GM13977 (cell line): ENCODE measurements at regions not wholly inside any gene's neighbourhood (a gene's known extent, or its start where the extent isn't known, plus 50 kb on each side); places are given as distances from the start of the nearest gene placed in this dataset.
A peak's percentile ranks its signal among the peaks of the same experiment; 100 is the strongest.
"Not testable (repeated sequence)": the region's sequence is repeated elsewhere in the genome, so short reads cannot be mapped to it uniquely, and the experiment has no call there.

Experiments used
- DNase-seq: peaks from one replicate; pipeline ENCODE4 v3.0.0; 2012; ENCODE audit warnings: low spot score
- in situ Hi-C: fragments of 300-500 bp; cut with MboI; formaldehyde crosslinking; loops from one replicate; pipeline ENCODE4 v1.12.0; 2022; ENCODE audit warnings: low sequenced_read_pairs, low pct_unique_long_range_greater_than_20kb, mixed read lengths, inconsistent platforms; ENCODE audit not compliant: unreplicated experiment
- TF ChIP-seq, protein P1 (sequence below): IDR thresholded peaks from 2 replicates; pipeline ENCODE4 v1.5.1; 2012; ENCODE audit warnings: mild to moderate bottlenecking, control low read depth; ENCODE audit not compliant: insufficient read depth; ENCODE audit errors: extremely low read depth, missing control alignments

DNA sequence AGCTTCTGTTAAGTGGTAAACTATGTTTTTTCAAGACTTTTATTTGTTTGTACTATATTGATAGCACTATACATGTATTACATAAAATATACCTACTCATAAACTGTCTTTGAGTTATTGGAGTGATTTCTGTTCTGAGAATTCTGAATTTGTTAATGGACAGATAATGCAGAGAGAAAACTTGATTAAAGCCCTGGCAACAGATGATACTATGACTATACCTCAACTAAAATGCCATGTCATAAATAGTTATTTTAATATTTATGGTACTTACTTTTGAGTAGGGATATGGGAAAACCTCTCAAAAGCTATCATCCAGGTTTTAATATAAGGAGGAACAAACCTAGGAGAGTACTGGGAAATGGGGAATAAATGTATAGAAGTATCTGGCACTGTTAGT, 947.2 kb upstream of the ARRDC3 start:
- TF ChIP-seq, protein P1, sequence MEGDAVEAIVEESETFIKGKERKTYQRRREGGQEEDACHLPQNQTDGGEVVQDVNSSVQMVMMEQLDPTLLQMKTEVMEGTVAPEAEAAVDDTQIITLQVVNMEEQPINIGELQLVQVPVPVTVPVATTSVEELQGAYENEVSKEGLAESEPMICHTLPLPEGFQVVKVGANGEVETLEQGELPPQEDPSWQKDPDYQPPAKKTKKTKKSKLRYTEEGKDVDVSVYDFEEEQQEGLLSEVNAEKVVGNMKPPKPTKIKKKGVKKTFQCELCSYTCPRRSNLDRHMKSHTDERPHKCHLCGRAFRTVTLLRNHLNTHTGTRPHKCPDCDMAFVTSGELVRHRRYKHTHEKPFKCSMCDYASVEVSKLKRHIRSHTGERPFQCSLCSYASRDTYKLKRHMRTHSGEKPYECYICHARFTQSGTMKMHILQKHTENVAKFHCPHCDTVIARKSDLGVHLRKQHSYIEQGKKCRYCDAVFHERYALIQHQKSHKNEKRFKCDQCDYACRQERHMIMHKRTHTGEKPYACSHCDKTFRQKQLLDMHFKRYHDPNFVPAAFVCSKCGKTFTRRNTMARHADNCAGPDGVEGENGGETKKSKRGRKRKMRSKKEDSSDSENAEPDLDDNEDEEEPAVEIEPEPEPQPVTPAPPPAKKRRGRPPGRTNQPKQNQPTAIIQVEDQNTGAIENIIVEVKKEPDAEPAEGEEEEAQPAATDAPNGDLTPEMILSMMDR: no peak
- in situ Hi-C loops: no loop called here
- no peak for DNase-seq

DNA sequence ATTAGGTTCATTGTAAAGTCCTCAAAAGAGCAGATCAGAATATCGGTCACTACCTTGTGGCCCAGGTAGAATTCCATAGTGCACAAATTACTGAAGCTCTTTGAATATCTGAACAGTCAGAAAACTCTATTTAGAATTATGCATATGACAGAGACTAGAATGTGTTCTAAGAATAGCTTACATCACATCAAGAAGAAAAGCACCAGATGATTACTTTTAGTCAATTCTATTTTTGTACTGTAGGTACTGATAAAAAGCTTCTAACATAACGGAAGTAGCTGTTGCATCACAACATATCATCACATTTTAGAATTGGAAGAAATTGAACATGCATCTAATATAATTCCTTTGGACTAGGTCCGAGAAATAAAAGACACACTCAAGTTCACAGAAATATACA, 946.6 kb upstream of the ARRDC3 start:
- in situ Hi-C loops: no loop called here
- TF ChIP-seq, protein P1: no peak
- DNase-seq: no peak

DNA sequence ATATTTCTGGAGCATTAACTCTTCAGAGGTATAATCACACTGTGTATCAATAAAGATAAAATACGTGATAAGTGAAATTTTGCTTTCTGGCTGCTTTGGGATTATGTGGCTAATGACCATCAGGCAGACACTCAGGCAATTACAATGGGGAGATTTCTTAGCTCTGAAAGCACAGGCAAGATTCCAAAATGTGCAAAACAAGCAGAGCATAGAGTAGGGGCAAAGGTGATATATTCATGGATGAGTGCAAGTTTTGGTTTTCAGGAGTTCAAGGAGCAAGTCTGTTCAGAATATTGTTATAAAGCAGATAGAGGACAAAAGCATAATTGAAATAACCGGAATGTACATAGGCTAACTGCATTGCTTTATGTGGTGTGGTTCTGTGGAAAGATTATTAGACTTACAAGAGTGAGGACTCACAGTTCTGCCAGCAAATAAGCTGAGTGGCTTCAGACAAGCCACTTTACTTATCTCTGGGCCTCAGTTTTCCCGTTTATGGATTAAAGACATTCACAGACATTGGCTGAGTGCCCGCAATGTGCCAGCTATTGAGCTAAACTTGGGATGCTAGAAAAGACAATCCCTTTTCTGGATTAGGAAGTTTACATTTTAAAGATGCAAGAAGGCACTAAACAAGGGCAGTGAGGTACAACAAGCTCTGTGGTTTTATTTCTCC, 945.6 kb upstream of the ARRDC3 start:
- in situ Hi-C loops: no loop called here
- DNase-seq: no peak
- TF ChIP-seq, protein P1: no peak

DNA sequence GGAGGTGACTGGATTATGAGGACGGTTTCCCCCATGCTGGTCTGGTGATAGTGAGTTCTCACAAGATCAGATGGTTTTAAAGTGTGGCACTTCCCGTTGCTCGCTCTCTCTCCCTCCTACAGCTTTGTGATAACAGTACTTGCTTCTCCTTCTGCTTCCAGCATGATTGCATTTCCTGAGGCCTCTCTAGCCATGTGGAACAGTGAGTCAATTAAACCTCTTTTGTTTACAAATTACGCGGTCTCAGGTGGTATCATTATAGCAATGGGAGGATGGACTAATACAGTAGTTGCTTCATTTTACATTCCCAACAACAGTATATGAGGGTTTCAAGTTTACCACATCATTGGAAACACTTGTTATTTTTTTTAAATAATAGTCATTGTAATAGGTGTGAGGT, 937.3 kb upstream of the ARRDC3 start:
- in situ Hi-C loops: no loop called here
- TF ChIP-seq, protein P1: no peak
- no peak for DNase-seq

DNA sequence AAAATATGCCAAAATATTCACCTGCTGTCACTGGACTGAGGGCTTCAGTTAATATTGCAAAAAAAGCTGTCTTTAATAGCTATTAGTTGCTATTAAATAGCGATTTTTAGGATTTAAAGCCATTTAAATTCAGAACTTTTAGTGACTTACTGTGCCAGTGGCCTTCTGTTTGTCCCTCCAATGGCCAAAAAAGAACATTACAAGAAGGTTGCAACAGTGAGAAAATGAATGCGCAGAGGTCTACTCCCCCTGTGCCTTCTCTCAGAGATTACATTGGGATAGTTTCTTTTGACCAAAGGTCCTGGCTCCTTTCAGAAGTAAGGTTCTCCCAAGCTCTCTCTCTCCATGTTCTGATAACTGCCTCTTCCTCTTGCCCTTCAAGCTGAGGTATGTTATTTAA, 930.3 kb upstream of the ARRDC3 start:
- TF ChIP-seq, protein P1: no peak
- in situ Hi-C loops: no loop called here
- DNase-seq: no peak

DNA sequence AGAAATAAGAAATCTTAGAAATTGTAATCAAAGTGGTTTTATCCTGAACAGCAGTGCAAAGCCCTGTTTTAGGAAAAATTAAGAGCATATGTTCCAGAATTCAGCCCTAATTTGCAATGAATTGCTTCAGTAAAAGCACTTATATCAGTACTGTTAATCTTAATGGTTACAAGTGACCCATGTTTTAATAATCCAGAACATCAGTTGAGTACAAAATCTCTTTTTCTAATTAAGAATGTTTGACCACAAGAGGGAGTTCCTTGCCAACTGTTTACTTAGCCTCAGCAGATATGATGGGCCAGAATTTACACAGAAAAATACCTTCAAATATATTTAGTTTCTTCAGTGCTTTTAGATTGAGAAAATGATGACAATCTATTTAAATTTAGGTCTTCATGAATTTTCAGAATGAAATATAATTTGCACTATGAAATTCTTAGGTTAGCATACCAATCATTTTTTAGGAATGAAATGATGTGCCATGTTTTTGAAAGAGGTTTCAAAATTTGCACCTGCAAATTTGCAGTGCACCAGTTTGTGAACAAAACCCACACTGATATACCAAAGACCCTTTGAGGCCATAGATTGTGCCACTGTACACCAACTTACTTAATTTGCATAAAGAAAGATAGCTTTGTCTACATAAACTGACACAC, 926.3 kb upstream of the ARRDC3 start:
- TF ChIP-seq, protein P1: peak; percentile 55
- DNase-seq: peak; percentile 21
- in situ Hi-C loops: no loop called here

DNA sequence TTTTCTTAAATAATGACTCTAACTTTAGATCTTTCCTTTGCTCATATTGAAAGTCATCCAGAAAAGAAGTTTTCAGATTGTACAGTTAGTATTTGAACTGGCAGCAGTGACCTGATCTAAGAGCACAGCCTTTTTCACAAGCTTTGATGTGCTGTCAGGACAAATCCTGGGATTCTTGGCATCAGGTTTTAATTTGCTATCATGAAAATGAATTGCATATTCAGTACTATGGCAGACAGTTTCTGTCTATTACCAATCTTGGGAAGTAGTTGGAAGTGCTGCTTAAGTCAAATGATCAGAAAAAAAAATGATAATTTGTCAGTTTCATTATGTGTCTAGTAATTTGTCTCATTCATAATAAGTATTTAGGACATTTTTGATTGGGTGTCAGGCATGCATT, 925.6 kb upstream of the ARRDC3 start:
- TF ChIP-seq, protein P1: no peak
- in situ Hi-C loops: no loop called here
- DNase-seq: no peak

DNA sequence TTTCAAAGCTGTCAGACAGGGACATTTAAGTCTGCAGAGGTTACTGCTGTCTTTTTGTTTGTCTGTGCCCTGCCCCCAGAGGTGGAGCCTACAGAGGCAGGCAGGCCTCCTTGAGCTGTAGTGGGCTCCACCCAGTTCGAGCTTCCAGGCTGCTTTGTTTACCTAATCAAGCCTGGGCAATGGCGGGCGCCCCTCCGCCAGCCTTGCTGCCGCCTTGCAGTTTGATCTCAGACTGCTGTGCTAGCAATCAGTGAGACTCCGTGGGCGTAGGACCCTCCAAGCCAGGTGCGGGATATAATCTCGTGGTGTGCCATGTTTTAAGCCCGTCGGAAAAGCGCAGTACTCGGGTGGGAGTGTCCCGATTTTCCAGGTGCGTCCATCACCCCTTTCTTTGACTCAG, 919.2 kb upstream of the ARRDC3 start:
- DNase-seq, in situ Hi-C loops: not testable (repeated sequence)
